HuH-7.5 (cell line): ENCODE measurements at regions not wholly inside any gene's neighbourhood (a gene's known extent, or its start where the extent isn't known, plus 50 kb on each side); places are given as distances from the start of the nearest gene placed in this dataset.

Experiments
- DNase-seq: peaks from one replicate; pipeline ENCODE4 v3.0.0; 2011; ENCODE audit warnings: low spot score

DNA sequence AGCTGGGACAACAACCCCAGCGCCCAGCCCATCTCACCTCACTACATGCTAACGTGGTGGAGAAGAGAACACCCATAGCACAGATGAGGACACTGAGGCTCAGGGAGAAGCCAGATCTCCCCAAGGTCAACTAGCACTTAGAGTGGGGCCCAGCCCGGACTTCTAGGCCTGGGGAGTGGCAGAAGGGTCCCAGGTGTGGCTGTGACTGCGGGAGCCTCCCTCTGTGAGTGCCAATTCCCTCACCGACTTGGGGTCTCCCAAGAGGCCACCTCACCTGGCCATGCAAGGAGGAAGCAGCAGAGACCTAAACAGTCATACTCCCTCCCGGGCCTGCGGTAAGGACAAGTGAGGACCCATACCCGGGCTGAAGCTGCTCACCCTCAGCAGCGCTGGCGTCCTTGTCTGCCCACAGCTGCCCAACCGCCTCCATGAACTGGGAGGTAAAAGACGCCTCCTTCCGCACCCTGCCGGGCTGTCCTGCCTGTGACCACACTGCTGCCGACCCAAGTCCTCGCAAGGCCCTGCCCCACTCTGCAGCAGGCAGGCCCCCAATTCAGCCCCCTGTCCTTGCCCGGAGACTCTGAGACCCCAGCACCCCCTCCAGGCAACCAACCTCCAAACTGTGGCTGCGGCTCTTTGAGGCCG lies 93.2 kb upstream of the RTL6 start:
- DNase-seq: no peak

DNA sequence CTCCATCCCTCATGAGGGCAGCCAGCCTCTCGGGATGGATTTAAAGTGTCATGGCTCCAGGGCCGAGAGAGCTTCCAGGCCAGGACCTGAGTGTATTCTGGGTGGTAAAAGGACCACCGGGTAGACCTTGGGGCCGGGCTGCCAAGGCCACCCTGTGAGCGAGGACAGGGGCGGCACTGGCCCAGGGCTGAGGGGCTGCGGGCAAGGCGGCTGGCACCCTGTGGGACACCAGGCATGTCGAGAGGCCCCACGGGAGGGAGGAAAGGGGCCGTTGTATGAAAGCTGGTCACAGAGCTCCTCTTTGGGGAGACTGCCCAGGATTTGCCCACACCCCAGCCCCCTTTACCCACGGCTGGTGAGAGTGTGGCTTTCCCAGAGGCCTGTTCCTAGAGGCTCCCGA lies 92.3 kb upstream of the RTL6 start:
- DNase-seq: no peak

DNA sequence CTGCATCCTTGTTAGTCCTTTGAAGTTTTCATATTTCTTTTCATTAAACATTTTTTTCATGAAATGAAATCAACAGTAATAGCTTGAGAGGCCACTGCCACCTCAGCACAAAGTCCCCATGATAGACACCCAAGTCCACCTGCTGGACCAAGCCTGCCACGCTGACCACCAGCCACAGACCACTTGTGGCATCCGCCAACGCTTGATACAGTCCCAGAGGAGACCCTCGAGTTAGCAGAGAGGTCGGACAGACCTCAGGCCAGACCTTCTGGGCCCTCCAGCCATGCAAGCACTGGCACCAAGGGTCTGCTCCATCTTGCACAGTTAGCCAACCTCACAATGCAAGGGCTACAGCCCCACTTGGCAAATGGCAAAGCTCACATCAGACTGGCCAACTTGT lies 91.8 kb upstream of the RTL6 start:
- DNase-seq: no peak

- no peak for DNase-seq
These were observed 90.3 kb upstream of the RTL6 start for GRCh38 chr22:44588348-44588747.

GRCh38 chr22:44587737-44588310 lies 89.8 kb upstream of the RTL6 start:
- DNase-seq: no peak

DNA sequence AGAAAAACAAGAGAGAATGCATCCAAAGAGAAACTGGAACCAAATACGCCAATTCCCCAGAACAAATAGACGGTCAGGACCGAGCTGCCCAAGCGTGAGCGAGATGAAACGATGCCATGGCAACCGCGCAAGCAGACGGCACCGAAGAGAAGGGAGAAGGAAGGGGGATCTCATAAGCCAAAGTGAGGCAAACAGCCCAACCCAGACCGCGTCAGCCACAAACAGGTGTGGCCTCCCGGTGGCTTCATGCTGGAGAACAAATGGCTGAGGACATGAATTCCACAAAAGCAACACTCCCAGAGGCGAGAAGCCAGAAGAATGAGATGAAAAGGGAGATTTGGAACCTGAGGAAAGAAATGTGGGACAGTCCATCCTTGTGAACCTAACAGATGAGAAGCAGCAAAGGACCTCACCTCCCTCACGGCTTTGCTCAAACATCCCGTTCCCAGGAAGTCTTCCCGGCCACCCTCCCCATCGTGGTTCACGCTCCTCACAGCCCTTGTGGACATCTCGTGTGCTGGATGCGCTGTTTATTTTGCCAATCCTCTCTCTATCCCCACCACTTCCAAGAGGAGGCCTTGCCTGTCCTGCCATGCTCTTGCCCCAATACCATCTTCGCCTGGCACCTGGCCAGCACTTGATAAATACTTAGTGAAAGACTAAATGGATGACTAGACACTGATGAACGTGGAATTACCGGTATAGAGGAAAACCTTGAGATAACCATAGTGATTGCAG lies 89.1 kb upstream of the RTL6 start:
- DNase-seq: no peak

- no peak for DNase-seq
These were observed 88.4 kb upstream of the RTL6 start for GRCh38 chr22:44586351-44586990.

GRCh38 chr22:44585559-44586350 lies 87.7 kb upstream of the RTL6 start:
- DNase-seq: no peak

DNA sequence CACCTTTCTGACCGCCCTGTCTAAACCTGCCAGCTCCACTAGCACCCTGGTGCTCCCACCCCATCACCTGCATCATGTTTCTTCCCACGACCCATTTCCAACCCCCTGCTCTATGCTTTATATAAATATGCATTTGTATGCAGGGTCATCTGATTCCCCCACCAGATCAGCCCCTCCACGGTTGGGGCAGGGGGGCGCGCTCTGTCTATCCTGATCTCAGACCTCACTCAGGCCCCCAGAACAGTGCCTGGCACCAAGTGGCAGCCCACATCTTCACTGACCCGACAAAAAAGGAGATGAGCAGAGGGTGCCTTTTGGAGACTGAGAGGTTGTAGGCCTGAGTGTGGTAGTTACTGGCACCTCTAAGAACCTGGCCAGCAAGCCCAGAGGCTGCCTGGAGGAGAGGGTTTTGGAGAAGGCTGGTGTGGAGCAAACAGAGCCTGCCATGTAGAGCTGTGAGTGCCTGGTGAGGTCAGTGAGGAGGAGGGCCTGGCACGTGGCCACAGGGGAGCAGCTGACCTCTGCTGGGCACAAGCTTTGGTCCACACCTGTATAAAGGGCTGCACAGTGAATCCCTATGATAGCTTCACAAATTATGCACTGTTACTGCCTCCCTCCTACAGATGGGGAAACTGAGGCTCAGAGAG lies 86.3 kb upstream of the RTL6 start:
- DNase-seq: no peak

DNA sequence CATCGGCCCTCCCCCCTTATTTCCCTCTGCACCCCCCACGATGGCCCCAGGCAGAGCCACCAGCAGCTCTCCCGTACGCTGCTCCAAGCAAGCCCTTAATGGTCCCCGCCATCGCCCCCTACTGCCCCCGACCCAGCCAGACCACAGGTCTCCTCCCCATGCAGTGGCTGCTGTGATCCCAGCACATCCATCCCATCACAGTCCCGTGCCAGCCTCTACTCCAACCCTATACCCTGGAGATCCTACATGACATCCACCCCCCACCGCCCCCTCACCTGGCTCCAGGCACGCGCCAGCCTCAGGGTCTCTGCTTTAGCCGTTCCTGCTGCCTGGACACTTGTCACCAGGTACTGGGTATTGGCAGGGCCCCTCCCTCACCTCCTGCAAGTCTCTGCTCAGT lies 85.8 kb upstream of the RTL6 start:
- no peak for DNase-seq

GRCh38 chr22:44583061-44583760 lies 85.2 kb upstream of the RTL6 start:
- no peak for DNase-seq

DNA sequence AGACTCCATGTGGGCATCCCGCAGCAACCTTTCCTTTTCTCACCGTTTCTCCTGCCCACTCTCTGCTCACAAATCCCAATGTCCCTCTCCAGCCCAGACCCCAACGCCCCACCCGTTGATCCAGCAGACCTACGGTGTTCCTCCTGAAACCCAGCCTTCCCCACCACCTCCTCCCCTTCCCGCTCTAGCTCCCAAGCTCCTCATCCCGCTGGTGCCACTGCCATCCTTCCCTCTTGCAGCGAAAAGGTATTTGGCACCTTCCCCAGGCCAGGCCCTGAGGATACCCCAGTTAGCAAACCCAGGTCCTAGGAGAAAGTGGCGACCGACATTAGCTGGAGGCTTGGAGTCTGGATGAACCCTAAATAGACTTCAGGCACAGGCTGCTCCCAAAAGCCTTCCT lies 84.0 kb upstream of the RTL6 start:
- no peak for DNase-seq

DNA sequence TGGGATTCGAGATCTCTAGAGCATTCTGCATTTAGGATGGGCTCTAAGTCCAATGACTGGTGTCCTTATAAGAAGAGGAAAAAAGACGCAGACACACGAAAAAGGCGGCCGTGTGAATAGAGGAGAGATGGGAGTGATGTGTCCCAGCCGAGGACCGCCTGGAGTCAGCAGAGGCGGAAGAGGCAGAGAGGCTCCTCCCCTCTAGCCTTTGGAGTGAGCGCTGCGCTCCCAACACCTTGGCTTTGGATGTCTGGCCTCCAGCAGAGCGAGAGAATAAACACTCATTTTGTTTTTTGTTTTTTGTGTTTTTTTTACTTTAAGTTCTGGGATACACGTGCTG lies 83.0 kb upstream of the RTL6 start:
- no peak for DNase-seq

- no peak for DNase-seq
These were observed 82.4 kb upstream of the RTL6 start for GRCh38 chr22:44580176-44581095.

GRCh38 chr22:44578516-44579230 lies 80.6 kb upstream of the RTL6 start:
- no peak for DNase-seq

- DNase-seq: no peak
These were observed 80.1 kb upstream of the RTL6 start for GRCh38 chr22:44578110-44578457.

DNA sequence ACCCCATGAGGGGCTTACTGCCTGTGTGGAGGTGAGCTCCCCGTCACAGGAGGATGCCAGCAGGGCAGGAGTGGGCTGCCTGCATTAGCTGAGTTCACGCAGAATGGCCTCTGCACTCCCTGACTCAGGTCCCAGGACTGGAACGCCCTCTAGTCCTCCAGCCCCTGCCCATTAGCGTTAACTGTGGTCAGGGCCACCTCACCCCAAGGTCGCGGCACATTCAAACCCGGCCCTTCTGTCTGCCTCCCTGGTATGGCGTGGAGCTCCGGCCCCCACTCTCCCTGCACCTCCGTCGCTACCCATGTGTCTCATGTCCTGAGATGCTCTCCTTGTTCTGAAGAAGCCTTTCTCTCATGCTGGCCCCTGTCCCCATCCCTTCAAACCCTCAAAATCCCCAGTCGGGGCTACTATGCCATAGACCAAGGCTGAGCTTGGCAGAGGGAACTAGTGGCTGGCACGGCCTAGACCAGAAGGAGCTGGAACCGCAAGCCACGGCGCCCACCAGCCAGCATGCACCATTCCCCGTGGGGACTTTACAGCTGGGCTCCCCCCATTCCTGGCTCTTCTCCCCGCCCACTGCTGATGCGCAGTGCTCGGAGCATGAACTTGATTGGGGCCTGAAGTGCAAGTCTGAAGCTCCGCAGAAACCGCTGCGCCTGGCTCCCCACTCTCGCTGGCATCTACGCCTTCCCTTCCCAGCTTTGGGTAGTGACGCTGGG lies 79.5 kb upstream of the RTL6 start:
- DNase-seq: no peak

GRCh38 chr22:44576311-44577260 lies 78.6 kb upstream of the RTL6 start:
- no peak for DNase-seq
